Coronary artery (tissue), 2 donors: ENCODE measurements at regions not wholly inside any gene's neighbourhood (a gene's known extent, or its start where the extent isn't known, plus 50 kb on each side); places are given as distances from the start of the nearest gene placed in this dataset.

Experiments
- DNase-seq: peaks from one replicate; pipeline ENCODE4 v3.0.0-alpha.2; 2017; ENCODE audit warnings: low spot score
- H3K27ac ChIP-seq, 2 donors: fragments of 200-600 bp; sonication (generic); one replicate each; pipeline ENCODE4 v1.5.1; 2016 to 2019
- H3K4me3 ChIP-seq: fragments of 200-600 bp; sonication (generic); 2 replicates; pipeline ENCODE4 v1.5.1; 2016; ENCODE audit warnings: mild to moderate bottlenecking, moderate library complexity
- TF ChIP-seq, protein P1 (sequence below): fragments of 200-600 bp; sonication (generic); IDR thresholded peaks from one replicate; pipeline ENCODE4 v1.5.1; 2019; ENCODE audit warnings: antibody characterized with exemption

DNA sequence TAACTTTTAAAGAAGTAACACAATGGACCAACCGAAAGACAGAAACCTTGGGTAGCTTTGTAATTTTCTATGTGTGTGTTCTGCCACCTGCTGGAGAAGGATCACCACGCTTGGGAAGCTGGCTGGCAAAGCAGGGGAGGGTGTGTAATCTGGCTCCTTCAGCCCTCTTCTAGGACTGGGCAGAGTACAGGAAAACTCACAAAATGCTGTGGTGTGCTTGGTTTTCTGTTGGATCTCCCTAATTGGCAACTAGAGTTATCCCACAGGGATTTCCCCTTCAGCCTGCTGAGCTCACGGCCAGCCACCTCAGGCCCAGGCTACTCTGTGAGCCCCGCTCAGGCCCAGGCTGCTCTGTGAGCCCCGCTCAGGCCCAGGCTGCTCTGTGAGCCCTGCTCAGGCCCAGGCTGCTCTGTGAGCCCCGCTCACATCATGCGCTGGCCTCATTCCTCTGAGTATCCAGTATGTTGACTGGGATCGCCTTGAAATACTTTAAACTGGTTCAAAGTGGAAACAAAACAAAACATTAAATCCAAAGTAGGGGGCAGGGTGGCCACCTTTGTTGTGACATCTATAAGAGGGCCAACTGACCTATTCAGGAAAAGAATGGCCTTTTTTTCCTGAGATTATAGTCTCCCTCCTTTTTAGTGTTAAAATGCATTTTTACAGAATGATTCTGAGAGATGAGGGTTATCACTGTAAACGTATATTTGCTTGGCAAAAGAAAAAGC lies 52.0 kb upstream of the RNU6-8 start:
- peak overlapping the region; percentile 74 to 84 for H3K27ac ChIP-seq
- TF ChIP-seq, protein P1, sequence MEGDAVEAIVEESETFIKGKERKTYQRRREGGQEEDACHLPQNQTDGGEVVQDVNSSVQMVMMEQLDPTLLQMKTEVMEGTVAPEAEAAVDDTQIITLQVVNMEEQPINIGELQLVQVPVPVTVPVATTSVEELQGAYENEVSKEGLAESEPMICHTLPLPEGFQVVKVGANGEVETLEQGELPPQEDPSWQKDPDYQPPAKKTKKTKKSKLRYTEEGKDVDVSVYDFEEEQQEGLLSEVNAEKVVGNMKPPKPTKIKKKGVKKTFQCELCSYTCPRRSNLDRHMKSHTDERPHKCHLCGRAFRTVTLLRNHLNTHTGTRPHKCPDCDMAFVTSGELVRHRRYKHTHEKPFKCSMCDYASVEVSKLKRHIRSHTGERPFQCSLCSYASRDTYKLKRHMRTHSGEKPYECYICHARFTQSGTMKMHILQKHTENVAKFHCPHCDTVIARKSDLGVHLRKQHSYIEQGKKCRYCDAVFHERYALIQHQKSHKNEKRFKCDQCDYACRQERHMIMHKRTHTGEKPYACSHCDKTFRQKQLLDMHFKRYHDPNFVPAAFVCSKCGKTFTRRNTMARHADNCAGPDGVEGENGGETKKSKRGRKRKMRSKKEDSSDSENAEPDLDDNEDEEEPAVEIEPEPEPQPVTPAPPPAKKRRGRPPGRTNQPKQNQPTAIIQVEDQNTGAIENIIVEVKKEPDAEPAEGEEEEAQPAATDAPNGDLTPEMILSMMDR: peak; percentile 62
- H3K4me3 ChIP-seq: no peak overlapping the region
- DNase-seq: peak; percentile 76

- H3K27ac ChIP-seq: peak overlapping the region; percentile 45 to 74
- DNase-seq: no peak
- H3K4me3 ChIP-seq: no peak overlapping the region
- TF ChIP-seq, protein P1: no peak
These were observed 52.7 kb upstream of the RNU6-8 start for GRCh38 chr14:32255789-32256188.

- TF ChIP-seq, protein P1: no peak
- H3K4me3 ChIP-seq: no peak overlapping the region
- no peak overlapping the region for H3K27ac ChIP-seq
- no peak for DNase-seq
These were observed 53.5 kb upstream of the RNU6-8 start for GRCh38 chr14:32256576-32256975.

DNA sequence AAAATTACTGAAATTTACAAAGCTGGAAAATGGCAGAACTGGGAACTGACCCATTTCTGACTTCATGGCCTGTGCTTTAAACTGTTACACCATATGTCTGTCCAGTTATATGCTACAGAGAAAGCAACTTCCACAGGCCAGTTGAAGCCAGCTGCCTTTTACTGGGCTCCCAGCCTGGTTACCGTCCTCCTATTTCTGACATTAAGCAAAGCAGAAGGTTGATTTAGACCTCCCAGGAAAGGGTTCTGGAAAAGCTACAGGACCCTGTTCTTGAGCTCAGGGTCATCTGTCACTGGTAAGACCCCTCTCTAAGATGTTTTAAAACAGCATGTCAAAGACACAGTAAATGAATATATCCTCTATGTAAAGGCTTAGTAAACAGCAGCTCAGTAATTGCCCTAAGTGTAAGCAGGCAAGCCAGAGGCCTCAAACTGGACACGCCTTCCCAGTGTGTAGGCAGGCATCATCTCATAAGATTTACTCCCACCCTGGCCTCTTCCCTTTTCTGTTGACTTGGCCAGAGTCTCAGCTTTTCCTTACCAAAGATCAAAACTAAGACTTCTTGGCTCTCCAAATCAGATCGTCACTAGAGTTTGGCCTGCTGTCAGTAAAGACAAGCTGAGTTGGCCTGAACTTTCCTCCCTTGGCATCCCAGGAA lies 55.4 kb upstream of the RNU6-8 start:
- H3K4me3 ChIP-seq: no peak overlapping the region
- no peak for DNase-seq
- TF ChIP-seq, protein P1: no peak
- H3K27ac ChIP-seq: no peak overlapping the region

- TF ChIP-seq, protein P1: no peak
- Histone ChIP-seq H3K4me3 (no peak overlapping the region), H3K27ac (no peak overlapping the region)
- DNase-seq: no peak
These were observed 56.4 kb upstream of the RNU6-8 start for GRCh38 chr14:32259368-32260013.

DNA sequence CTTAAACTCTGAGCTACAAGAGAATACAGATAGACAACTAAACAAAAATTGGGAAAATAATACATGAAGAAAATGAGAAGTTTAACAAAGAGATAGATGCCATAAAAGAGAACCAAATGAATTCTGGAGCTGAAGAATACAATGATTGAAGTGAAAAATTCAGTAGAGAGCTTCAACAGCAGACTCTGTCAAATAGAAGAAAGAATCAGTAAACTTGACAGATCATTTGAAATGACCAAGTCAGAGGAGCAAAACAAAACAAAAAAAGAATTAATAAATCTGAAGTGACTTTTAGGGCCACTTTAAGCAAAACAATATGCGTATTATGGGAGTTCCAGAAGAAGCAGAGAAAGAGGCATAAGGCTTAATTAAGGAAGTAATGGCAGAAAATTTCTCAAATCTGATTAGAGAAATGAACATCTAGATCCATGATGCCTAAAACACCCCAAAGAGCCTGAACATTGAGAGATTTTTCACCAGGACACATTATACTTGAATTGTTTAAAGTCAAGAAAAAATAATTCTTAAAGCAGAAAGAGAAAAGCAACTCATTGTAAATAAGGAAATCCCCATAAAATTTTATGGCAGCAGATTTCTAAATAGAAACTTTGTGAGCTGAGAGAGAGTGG lies 61.0 kb upstream of the RNU6-8 start:
- Histone ChIP-seq H3K4me3 (no peak overlapping the region), H3K27ac (no peak overlapping the region)
- no peak for DNase-seq
- TF ChIP-seq, protein P1: no peak
